Body of pancreas (tissue), 4 donors: ENCODE measurements at regions not wholly inside any gene's neighbourhood (a gene's known extent, or its start where the extent isn't known, plus 50 kb on each side); places are given as distances from the start of the nearest gene placed in this dataset.

Experiments
- POLR2A ChIP-seq, 3 donors: fragments of 450-650 bp; IDR thresholded peaks; one replicate each; pipeline ENCODE4 v1.6.1; 2016; ENCODE audit warnings: antibody characterized with exemption in 3 of 3, mild to moderate bottlenecking in 2 of 3
- TF ChIP-seq, protein P1 (sequence below), 7 experiments: fragments of 450-650 bp in 4 of 7; fragments of 200-600 bp in 3 of 7; sonication (generic) in 3 of 7; IDR thresholded peaks; one replicate each; pipeline ENCODE4 v1.5.1; 2016 to 2019; ENCODE audit warnings: antibody characterized with exemption in 7 of 7

- TF ChIP-seq, protein P1, sequence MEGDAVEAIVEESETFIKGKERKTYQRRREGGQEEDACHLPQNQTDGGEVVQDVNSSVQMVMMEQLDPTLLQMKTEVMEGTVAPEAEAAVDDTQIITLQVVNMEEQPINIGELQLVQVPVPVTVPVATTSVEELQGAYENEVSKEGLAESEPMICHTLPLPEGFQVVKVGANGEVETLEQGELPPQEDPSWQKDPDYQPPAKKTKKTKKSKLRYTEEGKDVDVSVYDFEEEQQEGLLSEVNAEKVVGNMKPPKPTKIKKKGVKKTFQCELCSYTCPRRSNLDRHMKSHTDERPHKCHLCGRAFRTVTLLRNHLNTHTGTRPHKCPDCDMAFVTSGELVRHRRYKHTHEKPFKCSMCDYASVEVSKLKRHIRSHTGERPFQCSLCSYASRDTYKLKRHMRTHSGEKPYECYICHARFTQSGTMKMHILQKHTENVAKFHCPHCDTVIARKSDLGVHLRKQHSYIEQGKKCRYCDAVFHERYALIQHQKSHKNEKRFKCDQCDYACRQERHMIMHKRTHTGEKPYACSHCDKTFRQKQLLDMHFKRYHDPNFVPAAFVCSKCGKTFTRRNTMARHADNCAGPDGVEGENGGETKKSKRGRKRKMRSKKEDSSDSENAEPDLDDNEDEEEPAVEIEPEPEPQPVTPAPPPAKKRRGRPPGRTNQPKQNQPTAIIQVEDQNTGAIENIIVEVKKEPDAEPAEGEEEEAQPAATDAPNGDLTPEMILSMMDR (IDR thresholded peaks at IDR 0.05): no peak
- no peak for TF ChIP-seq POLR2A (IDR thresholded peaks at IDR 0.05)
These were observed 853.0 kb downstream of the SLITRK6 start for GRCh38 chr13:84946192-84946591.
